22Rv1 (cell line): ENCODE measurements at regions not wholly inside any gene's neighbourhood (a gene's known extent, or its start where the extent isn't known, plus 50 kb on each side); places are given as distances from the start of the nearest gene placed in this dataset.

ENCODE experiments used
- CTCF ChIP-seq: fragments of 450-650 bp; IDR thresholded peaks from 2 replicates; pipeline ENCODE4 v1.5.1; 2017; ENCODE audit warnings: mild to moderate bottlenecking
- ZFX ChIP-seq: fragments of 450-650 bp; IDR thresholded peaks from 2 replicates; pipeline ENCODE4 v1.6.1; 2017; ENCODE audit warnings: antibody characterized with exemption, borderline replicate concordance

GRCh38 chr2:129469871-129470270 lies 509.6 kb upstream of the RAB6C start:
- TF ChIP-seq CTCF (no peak), ZFX (no peak)
